ENCODE measurements at regions not wholly inside any gene's neighbourhood (a gene's known extent, or its start where the extent isn't known, plus 50 kb on each side); places are given as distances from the start of the nearest gene placed in this dataset.

DNA sequence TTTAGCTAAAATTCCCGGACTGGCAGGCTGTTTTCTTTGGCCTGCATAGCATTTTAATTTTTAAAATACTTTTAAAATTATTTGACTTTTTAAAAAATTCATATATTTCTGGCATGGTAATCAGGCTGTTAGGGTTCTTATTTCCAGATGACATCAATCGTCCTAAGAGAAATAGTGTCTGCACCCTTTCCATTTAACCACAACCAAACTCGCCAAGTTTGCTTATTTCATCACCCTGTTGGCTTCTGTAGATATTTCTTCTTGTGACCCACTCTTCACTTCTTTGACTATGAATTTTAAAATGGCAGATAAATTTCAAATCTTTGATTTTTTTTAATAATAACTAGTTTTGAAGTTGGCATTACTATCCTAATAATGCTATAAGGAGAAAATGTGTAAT lies 675.7 kb upstream of the FTMT start:
- no peak for DNase-seq
- intact Hi-C loops (cut with DNase I), result no loop called here
- no peak for ATAC-seq
- TF ChIP-seq POLR2A (IDR thresholded peaks at IDR 0.05) (no peak), CTCF (IDR thresholded peaks at IDR 0.05) (no peak)
- WGBS (ENCODE audit: insufficient coverage, low coverage, low lambda C conversion rate, missing lambda C conversion rate), result 62% methylated on average over 3 of the region's 3 CpGs
- no peaks in the 10 kb centered on the region for H3K36me3 ChIP-seq
- no peak overlapping the region for H3K27ac ChIP-seq
- no peaks in the 10 kb centered on the region for H3K9me3 ChIP-seq
- H3K27me3 ChIP-seq, result no peaks in the 10 kb centered on the region
- no peaks in the 10 kb centered on the region for H3K4me1 ChIP-seq
- H3K4me3 ChIP-seq, result no peak overlapping the region

- intact Hi-C loops (cut with DNase I), result no loop called here
- TF ChIP-seq POLR2A (IDR thresholded peaks at IDR 0.05) (no peak), CTCF (IDR thresholded peaks at IDR 0.05) (no peak)
- H3K27me3 ChIP-seq, result no peaks in the 10 kb centered on the region
- H3K36me3 ChIP-seq, result no peaks in the 10 kb centered on the region
- H3K9me3 ChIP-seq, result no peaks in the 10 kb centered on the region
- H3K4me3 ChIP-seq, result no peak overlapping the region
- no peaks in the 10 kb centered on the region for H3K4me1 ChIP-seq
- DNase-seq, result no peak
- no peak for ATAC-seq
- 36% methylated on average over 6 of the region's 6 CpGs for WGBS (ENCODE audit: insufficient coverage, low coverage, low lambda C conversion rate, missing lambda C conversion rate)
- H3K27ac ChIP-seq, result no peak overlapping the region
These were observed 668.7 kb upstream of the FTMT start for GRCh38 chr5:121182788-121183490.

GRCh38 chr5:121188849-121189248 lies 662.8 kb upstream of the FTMT start:
- WGBS (ENCODE audit: insufficient coverage, low coverage, low lambda C conversion rate, missing lambda C conversion rate), result 50% methylated on average over 3 of the region's 3 CpGs
- ATAC-seq (no peak), DNase-seq (no peak)
- H3K4me1 ChIP-seq, result no peaks in the 10 kb centered on the region
- H3K9me3 ChIP-seq, result no peaks in the 10 kb centered on the region
- TF ChIP-seq CTCF (IDR thresholded peaks at IDR 0.05) (no peak), POLR2A (IDR thresholded peaks at IDR 0.05) (no peak)
- intact Hi-C loops (cut with DNase I), result no loop called here
- H3K27me3 ChIP-seq, result no peaks in the 10 kb centered on the region
- H3K27ac ChIP-seq, result no peak overlapping the region
- H3K4me3 ChIP-seq, result no peak overlapping the region
- H3K36me3 ChIP-seq, result no peaks in the 10 kb centered on the region

DNA sequence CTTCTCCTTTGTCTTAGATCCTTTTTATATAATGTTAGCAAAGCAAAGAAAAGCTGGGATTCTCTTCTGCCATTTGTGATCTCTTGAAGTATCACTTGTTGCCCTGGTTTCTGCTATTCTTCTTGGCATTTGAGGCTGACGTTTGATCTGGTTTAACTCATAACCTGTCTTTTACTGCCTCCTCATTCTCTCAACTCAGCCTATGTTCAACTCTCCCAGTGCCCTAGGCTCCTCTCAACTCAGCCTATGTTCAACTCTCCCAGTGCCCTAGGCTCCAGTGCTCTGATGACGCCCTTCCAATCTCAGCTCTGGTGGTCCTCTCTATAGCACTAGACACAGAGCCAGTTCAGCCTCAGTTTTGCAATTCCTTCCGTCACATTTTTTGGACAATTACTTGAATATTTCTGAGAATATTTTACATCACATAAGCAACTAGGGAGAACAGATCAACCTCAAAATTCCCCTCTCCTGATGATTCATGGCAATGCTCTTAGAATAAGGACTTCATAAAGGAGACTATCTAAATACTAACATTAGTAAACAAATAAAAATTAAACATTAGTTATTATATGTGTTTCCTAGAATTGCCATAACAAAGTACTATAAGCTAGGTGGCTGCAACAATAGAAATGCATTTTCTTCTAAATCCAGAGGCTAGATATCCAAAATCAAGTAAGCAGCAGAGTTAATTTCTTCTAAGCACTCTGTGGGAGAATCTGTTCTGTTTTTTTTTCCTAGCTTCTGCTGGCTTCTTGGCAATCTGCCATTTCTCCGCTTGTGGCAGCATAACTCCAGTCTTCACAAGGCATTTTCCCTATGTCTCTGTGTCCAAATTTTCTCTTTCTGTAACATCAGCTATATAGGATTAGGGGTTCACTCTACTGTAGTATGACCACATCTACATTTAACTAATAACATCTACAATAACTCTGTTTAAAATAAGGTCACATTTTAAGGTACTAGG lies 662.1 kb upstream of the FTMT start:
- no peak for TF ChIP-seq CTCF (IDR thresholded peaks at IDR 0.05)
- TF ChIP-seq POLR2A (IDR thresholded peaks at IDR 0.05), result no peak
- Histone ChIP-seq H3K27ac (no peak overlapping the region), H3K27me3 (no peaks in the 10 kb centered on the region), H3K4me1 (no peaks in the 10 kb centered on the region), H3K4me3 (no peak overlapping the region), H3K9me3 (no peaks in the 10 kb centered on the region), H3K36me3 (no peaks in the 10 kb centered on the region)
- ATAC-seq, result no peak
- DNase-seq, result no peak
- WGBS (ENCODE audit: insufficient coverage, low coverage, low lambda C conversion rate, missing lambda C conversion rate), result 31% methylated on average over 4 of the region's 4 CpGs
- intact Hi-C loops (cut with DNase I), result no loop called here
